Stimulated activated CD4-positive, alpha-beta T cell treated with anti-CD3 and anti-CD28 coated beads, Interleukin-15, amount 100 ng/mL, for 1 hour (primary cell): ENCODE measurements at regions not wholly inside any gene's neighbourhood (a gene's known extent, or its start where the extent isn't known, plus 50 kb on each side); places are given as distances from the start of the nearest gene placed in this dataset.

Experiments used
- DNase-seq, 2 donors: peaks; one replicate each; pipeline ENCODE4 v3.0.0-alpha.2; 2020; ENCODE audit warnings: low read depth in 1 of 2, low spot score in 1 of 2

DNA sequence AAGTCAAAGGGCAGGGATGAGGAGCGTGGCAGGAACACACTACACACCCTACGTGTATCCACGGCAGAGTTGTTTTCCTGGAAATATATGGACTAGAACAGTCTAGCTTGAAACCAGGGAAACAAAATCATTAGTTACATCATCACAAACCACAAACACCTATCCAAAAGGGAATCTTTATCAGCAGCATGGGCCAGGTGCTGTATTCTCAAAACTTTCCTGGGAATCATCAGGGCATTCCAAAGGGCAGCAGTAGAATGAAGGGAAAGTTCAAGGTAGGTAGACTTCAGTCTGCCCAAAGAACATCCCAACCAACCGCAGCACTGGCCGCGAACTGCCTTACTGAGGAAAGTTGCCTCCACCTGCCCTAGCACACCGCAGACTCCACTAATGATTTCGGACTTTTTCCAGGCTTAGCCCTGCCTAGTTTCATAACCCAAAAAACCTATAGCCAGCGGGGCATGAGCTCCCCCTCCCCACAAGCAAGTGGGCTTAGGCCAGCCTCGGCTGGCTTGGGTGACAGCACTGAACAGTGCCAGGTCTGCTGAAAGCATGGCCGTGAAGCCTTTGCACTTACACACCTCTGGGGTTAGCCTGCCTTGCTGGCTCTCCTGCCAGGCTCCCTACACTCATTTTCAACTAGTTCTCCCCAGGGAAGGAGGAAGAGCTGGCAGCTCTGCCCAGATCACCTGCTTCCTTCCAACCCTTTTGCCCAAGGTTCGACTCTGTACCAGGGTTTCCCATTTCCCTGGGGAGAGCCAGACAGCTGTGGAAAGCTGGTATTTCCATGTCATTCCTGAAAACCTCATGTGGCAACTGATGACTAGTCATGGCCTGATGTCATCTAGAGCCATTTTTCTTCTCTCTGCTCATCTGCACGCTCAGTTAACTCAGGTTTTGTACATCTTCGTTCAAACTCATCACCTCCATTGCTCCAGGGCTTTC lies 77.3 kb upstream of the UBAC2 start:
- no peak for DNase-seq

DNA sequence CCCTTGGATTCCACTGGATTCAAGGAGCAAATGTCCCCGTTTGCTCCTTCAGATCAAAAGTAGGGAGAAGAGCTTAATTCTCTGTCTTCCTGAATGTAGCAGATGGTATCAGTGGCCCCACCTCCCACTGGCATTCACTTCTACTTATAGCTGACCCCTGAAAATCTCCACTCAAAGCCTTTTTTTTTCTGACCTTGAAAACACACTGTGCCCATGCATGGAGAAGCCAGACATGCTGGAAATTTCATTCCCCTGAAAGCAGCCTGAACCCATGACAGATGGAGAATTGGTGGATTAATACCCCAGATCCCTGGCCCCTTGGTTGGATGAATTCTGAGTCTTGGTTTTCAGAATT lies 76.6 kb upstream of the UBAC2 start:
- no peak for DNase-seq

DNA sequence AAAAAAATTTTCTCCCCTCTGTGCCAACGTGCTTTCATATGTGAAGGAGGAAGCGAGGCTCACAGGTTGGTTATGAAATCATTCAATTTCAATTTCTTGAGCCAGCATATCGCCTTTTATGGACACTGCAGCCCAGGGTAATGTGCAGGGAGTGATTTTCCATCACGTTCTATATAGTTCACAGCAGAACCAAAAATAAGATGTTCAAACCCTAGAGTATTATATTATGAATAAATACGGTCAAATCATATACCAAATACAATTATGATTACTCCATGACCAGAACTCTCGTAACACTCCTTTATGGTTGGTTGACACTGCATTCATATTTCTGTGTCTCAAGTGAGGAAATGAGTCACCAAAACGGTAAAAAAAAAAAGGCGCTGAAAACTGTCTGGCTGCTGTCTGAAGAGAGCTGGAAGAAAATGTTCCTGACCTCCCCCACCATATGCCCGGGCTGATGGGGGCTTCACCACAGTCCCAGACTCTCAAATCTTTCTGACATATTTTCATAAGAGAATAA lies 75.8 kb upstream of the UBAC2 start:
- no peak for DNase-seq

DNA sequence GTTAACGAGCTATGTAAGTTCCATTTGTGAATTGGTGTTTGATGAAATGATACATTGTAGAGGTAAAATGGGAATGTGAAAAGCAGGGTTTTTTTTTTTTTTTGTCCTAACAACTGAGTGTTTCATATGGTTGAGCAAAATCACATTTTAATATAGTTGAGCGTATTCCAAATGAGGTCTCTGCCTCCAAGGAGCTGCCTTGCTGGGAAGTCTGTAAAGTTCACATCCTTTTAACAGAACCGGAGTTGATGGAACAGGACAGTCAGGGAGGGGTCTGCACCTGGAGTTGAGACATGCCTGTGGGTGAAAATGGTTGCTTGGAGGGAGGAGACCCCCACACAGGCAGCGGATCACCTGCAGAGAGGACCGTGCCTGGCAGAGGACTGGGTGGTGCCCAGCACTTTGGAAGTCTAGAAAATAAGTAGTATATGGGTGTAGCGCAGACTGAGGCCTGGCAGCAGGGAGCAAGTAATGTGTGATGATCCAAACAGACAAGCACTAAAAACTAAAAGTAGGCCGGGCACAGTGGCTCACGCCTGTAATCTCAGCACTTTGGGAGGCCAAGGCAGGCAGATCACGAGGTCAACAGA lies 75.2 kb upstream of the UBAC2 start:
- no peak for DNase-seq

DNA sequence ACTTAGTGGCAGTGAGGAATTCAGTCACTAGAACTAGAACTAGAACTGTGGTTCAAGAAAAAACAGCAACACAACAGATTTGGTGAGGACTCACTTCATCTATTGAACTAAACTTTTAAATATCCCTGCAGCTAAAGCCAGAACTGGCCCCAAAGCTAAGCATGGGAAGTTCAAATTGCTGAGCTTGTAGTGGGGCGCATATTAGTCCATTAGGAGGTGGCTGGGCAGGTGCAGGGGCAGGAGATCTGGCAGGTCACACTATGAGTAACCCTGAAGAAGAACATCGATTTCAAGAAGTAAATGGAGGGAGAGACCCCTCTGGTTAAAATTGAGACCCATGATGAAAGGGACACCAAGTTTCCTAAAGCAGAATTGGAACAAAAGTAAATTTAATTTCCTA lies 73.8 kb upstream of the UBAC2 start:
- DNase-seq, result no peak

DNA sequence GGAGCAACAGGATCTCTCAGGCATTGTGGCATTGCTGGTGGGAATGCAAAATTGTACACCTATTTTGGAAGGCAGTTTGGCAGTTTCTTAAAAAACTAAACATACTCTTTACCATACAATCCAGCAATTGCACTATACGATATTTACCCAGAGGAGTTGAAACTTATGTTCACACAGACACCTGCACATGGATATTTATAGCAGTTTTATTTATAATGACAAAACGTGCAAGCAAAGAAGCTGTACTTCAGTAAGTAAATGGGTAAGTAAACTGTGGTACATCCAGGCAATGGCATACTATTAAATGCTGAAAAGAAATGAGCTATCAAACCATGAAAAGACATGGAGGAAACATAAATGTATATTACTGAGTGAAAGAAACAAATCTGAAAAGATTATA lies 71.6 kb upstream of the UBAC2 start:
- no peak for DNase-seq

DNA sequence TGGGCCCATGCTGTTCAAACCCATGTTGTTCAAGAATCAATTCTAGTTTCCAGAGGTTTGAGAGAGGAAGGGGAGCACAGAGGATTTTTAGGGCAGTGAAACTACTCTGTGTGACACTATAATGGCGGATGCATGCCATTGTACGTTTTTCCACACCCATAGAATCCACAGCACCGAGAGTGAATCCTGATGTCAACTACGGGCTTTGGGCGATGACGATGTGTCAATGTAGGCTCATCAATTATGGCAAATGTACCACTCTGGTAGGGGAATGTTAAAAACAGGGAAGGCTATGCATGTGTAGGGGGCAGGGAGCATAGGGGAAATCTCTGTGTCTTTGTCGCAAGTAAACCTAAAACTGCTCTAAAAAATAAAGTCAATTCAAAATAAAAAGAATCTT lies 70.7 kb upstream of the UBAC2 start:
- DNase-seq, result no peak

DNA sequence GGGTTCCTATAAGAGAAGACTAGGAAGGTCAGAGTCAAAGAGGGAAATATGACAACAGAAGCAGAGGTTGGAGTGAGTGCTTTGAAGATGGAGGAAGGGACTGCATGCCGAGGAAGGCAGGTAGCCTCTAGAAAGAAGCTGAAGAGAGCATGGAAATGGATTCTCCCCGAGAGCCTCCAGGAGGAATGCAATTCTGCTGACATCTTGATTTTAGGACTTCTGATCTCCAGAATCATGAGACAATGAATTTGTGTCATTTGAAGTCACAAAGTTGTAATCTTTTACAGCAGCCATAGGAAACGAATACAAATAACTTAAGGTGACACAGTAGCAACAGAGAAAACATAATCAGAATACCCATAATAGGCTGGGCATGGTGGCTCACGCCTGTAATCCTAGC lies 69.2 kb upstream of the UBAC2 start:
- DNase-seq, result no peak

DNA sequence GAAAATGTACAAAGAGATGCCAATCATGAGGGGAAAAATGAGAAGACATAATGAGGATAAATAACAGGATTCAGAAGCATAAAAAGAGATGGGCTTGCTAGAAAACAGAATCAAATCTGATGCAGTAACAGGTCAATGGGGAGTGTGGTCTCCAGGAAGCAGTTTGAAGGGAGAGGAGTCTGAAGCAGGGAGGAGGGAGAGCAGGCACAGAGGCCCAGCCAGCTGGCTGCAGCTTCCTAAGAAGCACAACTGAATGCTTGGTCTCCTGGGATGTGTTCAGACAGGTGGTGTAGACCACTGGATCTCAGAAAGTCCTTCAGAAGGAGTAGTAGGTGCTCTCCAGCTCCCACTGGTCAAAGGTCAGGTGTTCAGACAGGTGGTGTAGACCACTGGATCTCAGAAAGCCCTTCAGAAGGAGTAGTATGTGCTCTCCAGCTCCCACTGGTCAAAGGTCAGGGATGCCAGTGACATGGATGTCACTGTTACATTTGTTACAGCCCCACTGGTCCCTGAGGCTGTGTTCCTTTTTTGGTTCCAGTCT lies 68.3 kb upstream of the UBAC2 start:
- DNase-seq, result no peak

DNA sequence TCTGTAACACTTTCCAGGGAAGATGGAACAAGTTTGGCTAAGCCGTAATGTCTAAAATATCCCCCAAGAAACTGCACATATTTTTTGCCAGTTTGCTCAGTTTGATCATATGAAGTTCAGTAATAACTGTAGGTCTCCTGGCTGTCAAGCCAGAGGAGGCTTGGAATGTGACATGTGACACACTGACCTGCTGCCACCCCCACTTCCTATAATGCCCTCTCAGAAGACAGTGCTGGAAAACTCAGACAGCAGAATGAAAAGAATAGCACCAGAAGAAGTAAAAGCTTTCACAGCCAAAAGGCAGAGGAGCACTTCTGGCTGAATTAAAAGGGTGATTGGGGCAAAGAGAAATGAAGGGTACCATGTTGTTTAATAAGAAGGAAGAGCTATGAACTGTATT lies 67.4 kb upstream of the UBAC2 start:
- no peak for DNase-seq

DNA sequence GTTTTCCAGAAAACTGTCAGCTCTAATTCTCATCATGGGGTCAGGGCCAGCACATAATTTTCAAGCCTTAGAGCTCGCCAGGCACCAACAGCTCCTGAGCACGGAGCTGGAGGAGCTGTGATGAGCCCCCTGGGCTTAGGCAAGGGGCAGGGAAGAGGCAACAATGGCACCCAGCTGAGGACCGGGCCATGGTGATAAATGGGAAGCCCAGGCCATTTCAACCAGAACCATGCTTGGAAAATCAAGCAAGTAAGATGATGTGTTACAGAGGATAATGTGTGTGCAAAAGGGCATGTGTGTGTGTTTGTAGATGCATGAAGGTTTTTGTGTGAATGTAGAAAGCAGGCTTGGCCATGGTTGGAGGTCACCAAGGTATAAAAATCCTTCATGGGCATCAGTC lies 66.8 kb upstream of the UBAC2 start:
- DNase-seq, result no peak

DNA sequence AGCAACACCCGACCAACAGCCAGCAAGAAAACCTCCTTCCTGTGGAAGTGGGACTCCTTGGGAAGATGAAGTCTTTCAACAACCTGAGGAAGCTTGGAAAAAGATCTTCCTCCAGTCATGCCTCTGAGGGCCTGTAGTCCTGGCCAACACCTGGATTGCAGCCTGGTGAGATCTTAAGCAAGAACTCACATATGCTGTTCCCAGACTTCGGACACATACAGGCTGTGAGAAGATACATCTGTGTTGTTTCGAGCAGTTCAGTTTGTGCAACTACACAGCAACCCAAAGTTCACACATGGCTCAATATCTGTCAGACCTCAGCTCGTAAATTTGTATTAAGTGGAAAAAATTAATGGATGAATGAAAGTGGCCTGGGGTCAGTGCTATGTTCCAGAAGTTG lies 65.1 kb upstream of the UBAC2 start:
- DNase-seq, result no peak

DNA sequence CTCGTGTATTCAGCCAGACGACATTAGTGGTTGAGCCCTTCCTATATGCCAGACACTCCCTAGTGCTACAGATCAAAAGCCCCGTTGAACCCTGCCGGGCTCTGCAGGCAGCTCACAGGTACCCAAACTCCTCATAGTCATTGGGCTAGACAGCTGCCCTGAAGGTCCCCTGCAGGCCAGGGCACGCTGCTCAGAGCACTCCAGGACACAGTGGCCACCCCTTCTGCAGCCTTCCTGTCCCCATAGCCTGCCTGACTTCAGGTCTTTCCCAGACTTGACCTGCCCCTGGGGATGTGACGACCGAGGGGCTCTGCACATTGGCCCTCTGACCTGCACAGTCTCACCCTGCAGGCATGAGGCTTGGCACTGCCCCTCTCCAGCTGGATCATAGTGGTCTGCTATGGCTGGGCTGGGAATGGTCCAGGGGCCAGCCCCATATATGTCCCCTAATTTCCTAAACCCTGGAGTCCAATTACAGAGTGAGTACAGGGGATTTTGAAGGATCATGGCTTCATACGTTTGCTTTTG lies 64.2 kb upstream of the UBAC2 start:
- DNase-seq, result no peak

DNA sequence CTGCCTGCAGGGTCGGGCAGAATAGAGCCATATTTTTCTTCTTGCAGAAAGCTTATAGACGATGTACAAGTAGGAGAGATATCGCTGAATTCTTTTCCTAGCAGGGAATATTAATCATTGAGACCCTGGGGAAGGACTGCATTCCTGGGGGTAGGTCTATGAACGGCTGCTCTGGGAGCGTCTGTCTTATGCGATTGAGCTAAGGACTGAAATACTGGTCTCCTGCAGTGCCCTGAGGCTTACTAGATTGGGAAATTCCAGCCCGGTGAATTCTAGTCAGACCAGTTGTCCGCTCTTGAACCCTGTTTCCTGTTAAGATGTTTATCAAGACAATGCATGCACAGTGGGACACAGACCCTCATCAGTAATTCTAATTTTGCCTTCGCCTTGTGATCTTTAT lies 59.8 kb upstream of the UBAC2 start:
- DNase-seq, result no peak

DNA sequence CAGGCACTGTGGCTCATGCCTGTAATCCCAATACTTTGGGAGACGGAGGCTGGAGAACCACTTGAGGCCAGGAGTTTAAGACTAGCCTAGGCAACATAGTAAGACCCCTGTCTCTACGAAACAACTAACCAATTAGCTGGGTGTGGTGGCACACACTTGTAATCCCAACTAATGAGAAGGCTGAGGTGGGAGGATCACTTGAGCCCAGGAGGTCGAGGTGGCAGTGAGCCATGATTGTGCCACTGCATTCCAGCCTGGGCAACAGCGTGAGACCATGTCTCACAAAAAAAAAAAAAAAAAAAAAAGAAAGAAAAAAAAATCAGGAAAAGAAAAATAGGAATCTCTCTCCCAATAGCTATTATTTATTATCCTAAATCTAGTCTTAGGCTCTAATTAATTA lies 56.8 kb upstream of the UBAC2 start:
- DNase-seq, result no peak

DNA sequence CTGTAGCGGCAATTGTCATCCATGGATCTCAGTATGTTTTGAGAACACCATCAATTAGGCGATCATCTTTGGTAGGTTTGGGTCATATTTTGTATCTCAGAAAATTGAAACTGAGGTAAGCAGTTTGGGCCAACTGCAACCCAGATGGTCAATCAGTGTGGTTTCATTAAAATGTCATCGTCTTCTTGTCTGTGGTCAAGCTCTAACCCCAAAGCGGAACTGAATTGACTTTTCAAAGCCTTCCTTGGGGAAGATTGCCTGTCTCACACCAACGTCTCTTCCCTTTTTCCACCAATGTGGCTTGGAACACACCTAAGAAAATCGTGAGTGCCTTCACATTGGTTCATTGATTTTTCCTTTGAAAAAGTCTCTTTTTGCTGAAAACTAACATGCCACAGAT lies 56.3 kb upstream of the UBAC2 start:
- no peak for DNase-seq

DNA sequence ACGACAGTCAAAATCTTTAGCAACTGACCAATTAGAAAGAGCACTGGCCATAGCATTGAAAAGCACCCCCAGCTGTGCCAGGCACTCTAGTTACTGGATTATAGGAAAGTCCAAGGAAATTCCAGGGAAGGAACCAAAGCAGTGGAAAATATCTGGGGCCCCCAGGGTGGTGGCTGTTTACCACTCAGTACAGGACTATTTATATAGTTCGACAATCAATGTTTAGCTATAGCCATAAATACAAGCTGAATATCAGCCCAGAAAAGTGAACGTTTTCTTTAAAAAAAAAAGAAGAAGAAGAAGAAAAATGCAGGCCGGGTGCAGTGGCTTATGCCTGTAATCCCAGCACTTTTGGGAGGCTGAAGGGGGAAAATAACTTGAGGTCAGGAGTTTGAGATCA lies 55.2 kb upstream of the UBAC2 start:
- DNase-seq, result no peak

DNA sequence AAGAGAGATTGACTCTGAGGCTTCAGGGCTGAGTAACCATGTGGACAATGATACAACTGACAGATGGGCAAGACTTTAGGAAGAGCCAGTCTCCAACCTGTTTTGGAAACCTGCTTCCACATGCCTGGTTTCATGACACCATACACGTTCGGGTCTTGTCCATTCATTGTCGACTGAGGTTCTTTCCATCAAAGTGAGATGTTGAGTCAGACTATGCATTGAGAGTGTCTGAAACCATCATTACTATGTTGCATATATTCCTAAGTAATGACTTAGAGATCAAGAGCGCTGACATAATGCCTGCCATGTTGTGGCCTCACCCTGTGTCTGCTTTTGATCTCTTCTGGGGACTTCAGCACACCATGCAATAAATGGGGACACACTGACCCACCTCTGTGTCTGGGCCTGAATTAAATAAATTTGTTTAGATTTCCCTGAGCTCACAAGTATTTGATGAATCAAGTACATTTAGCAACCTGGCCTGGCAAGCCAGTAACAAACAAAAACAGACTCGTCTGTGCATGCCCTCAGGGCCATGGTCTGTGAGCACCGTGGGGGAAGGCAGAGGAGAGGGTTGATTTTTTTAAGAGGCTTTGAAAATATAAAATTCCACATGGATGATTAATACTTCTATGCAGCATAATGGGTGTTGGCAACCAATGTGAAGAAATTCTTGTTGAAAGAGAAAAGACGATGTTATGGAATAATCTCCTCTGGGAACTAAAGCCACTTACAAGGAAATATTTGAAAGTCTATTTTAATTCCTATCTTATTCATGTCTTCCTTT lies 49.9 kb upstream of the UBAC2 start:
- DNase-seq, result no peak
